SU-DHL-6 (cell line): ENCODE measurements at regions not wholly inside any gene's neighbourhood (a gene's known extent, or its start where the extent isn't known, plus 50 kb on each side); places are given as distances from the start of the nearest gene placed in this dataset.

ENCODE experiments used
- H2AFZ ChIP-seq: fragments of 200-600 bp; sonication (generic); 2 replicates; pipeline ENCODE4 v1.6.1; 2014; ENCODE audit warnings: low read depth, mild to moderate bottlenecking, moderate library complexity, mixed read lengths, antibody characterized with exemption, low read length; ENCODE audit not compliant: severe bottlenecking
- H3F3A ChIP-seq: fragments of 200-600 bp; shearing (Covaris generic); 2 replicates; pipeline ENCODE4 v1.6.0; 2016; ENCODE audit warnings: antibody characterized with exemption, mild to moderate bottlenecking; ENCODE audit not compliant: insufficient read depth
- H3K27ac ChIP-seq: fragments of 200-600 bp; sonication (generic); 2 replicates; pipeline ENCODE4 v1.5.1; 2016; ENCODE audit warnings: low read depth, mild to moderate bottlenecking, low read length, moderate library complexity, mixed read lengths
- H3K27me3 ChIP-seq: fragments of 200-600 bp; sonication (generic), shearing (Covaris generic); 2 replicates; pipeline ENCODE4 v1.6.0; 2014; ENCODE audit warnings: mild to moderate bottlenecking, low read length
- H3K36me3 ChIP-seq: fragments of 200-600 bp; sonication (generic); 2 replicates; pipeline ENCODE4 v1.6.1; 2014; ENCODE audit warnings: mild to moderate bottlenecking, low read length, mixed read lengths
- H3K4me2 ChIP-seq: fragments of 300-600, 200-600 bp; shearing (Covaris generic), sonication (generic); 2 replicates; pipeline ENCODE4 v1.6.0; 2014; ENCODE audit warnings: low read length, low read depth, mild to moderate bottlenecking; ENCODE audit not compliant: poor library complexity, severe bottlenecking
- H3K4me3 ChIP-seq: fragments of 200-600 bp; sonication (generic); 2 replicates; pipeline ENCODE4 v1.5.1; 2014; ENCODE audit warnings: antibody characterized with exemption, low read length, mild to moderate bottlenecking, mixed read lengths; ENCODE audit not compliant: insufficient read depth, poor library complexity, severe bottlenecking
- H3K79me2 ChIP-seq: fragments of 200-600 bp; sonication (generic); 2 replicates; pipeline ENCODE4 v1.6.1; 2014; ENCODE audit warnings: mild to moderate bottlenecking, low read length, moderate library complexity; ENCODE audit not compliant: insufficient read depth
- H3K9ac ChIP-seq: fragments of 200-600 bp; sonication (generic); 2 replicates; pipeline ENCODE4 v1.7.0; 2014; ENCODE audit warnings: mild to moderate bottlenecking, low read length
- H3K9me2 ChIP-seq: fragments of 200-600 bp; sonication (generic); replicated peaks from 2 replicates; pipeline ENCODE4 v1.6.1; 2014; ENCODE audit warnings: low read length; ENCODE audit not compliant: insufficient read depth
- H3K9me3 ChIP-seq: fragments of 200-600 bp; sonication (generic); 2 replicates; pipeline ENCODE4 v1.6.1; 2014; ENCODE audit warnings: low read length, mixed read lengths; ENCODE audit not compliant: insufficient read depth
- H4K20me1 ChIP-seq: fragments of 200-600 bp; sonication (generic); 2 replicates; pipeline ENCODE4 v1.6.1; 2014; ENCODE audit warnings: low read depth, mild to moderate bottlenecking, antibody characterized with exemption, low read length, moderate library complexity, mixed read lengths
- CTCF ChIP-seq: fragments of 200-600 bp; sonication (generic); IDR thresholded peaks from one replicate; pipeline ENCODE4 v1.5.1; 2017; ENCODE audit warnings: antibody characterized with exemption, mild to moderate bottlenecking, low read length, moderate library complexity; ENCODE audit not compliant: insufficient read depth, poor library complexity, severe bottlenecking
- EZH2phosphoT487 ChIP-seq: fragments of 200-600 bp; sonication (generic), shearing (Covaris generic); conservative IDR thresholded peaks from 2 replicates; pipeline ENCODE4 v1.6.1; 2018; ENCODE audit warnings: mild to moderate bottlenecking, antibody characterized with exemption, low read length, moderate library complexity, mixed read lengths

GRCh38 chr2:12068796-12069538 is 322.5 kb downstream of the LPIN1 start:
- Histone ChIP-seq H3K4me3 (no peak overlapping the region), H3K9ac (no peak overlapping the region), H3K4me2 (no peak overlapping the region), H2AFZ (no peak overlapping the region), H3K36me3 (no peaks in the 10 kb centered on the region), H3K9me3 (no peaks in the 10 kb centered on the region), H3K9me2 (no peaks in the 10 kb centered on the region), H3K27me3 (no peaks in the 10 kb centered on the region), H3K79me2 (no peaks in the 10 kb centered on the region), H3F3A (peaks cover 9% of the 10 kb centered on the region; the same call in 1 of the 2 replicates), H4K20me1 (no peaks in the 10 kb centered on the region), H3K27ac (no peak overlapping the region)
- no peak for TF ChIP-seq EZH2phosphoT487
- no peak for TF ChIP-seq CTCF

GRCh38 chr2:12070153-12070552 is 323.7 kb downstream of the LPIN1 start:
- no peaks in the 10 kb centered on the region for H3K36me3 ChIP-seq
- peak overlapping the region; percentile 61 for H3K27ac ChIP-seq
- no peak overlapping the region for H3K4me3 ChIP-seq
- H3K79me2 ChIP-seq: no peaks in the 10 kb centered on the region
- peak overlapping the region; percentile 49 for H2AFZ ChIP-seq
- H3F3A ChIP-seq: peaks cover 9% of the 10 kb centered on the region; the same call in 1 of the 2 replicates
- H3K9me2 ChIP-seq: no peaks in the 10 kb centered on the region
- peak overlapping the region; percentile 40 for H3K4me2 ChIP-seq
- no peaks in the 10 kb centered on the region for H4K20me1 ChIP-seq
- no peaks in the 10 kb centered on the region for H3K9me3 ChIP-seq
- TF ChIP-seq CTCF (no peak), EZH2phosphoT487 (no peak)
- H3K9ac ChIP-seq: peak overlapping the region; percentile 16; the same call in 1 of the 2 replicates
- no peaks in the 10 kb centered on the region for H3K27me3 ChIP-seq

GRCh38 chr2:12070581-12070980 is 324.1 kb downstream of the LPIN1 start:
- Histone ChIP-seq H3K9me3 (no peaks in the 10 kb centered on the region), H3K9ac (peak overlapping the region; percentile 16), H3K36me3 (no peaks in the 10 kb centered on the region), H2AFZ (peak overlapping the region; percentile 49), H3K4me2 (peak overlapping the region; percentile 40), H3K27me3 (no peaks in the 10 kb centered on the region), H3K4me3 (no peak overlapping the region), H3K27ac (peak overlapping the region; percentile 61), H3K9me2 (no peaks in the 10 kb centered on the region), H3K79me2 (no peaks in the 10 kb centered on the region), H4K20me1 (no peaks in the 10 kb centered on the region), H3F3A (peaks cover 9% of the 10 kb centered on the region; the same call in 1 of the 2 replicates)
- no peak for TF ChIP-seq CTCF
- TF ChIP-seq EZH2phosphoT487: no peak
